Immature natural killer cell (primary cell): ENCODE measurements at regions not wholly inside any gene's neighbourhood (a gene's known extent, or its start where the extent isn't known, plus 50 kb on each side); places are given as distances from the start of the nearest gene placed in this dataset.
"Not testable (repeated sequence)": the region's sequence is repeated elsewhere in the genome, so short reads cannot be mapped to it uniquely, and the experiment has no call there.

Experiments used
- DNase-seq, 3 donors: peaks; one replicate each; pipeline ENCODE4 v3.0.0; 2022; ENCODE audit warnings: mixed read lengths in 1 of 3
- H3K27ac Mint-ChIP-seq, 6 donors: one replicate each; pipeline ENCODE4 v1.8.0; 2020; ENCODE audit warnings: mixed read lengths in 6 of 6, mild to moderate bottlenecking in 5 of 6, inconsistent platforms in 4 of 6, moderate library complexity in 3 of 6
- H3K27me3 Mint-ChIP-seq, 3 donors: one replicate each; pipeline ENCODE4 v1.8.0; 2020 to 2021; ENCODE audit warnings: low read depth in 3 of 3, mild to moderate bottlenecking in 3 of 3, mixed read lengths in 3 of 3, moderate library complexity in 3 of 3, inconsistent platforms in 1 of 3
- H3K36me3 Mint-ChIP-seq, 3 donors: one replicate each; pipeline ENCODE4 v1.8.0; 2020; ENCODE audit warnings: mixed read lengths in 3 of 3, inconsistent platforms in 2 of 3, mild to moderate bottlenecking in 2 of 3
- H3K4me1 Mint-ChIP-seq, 2 donors: one replicate each; pipeline ENCODE4 v1.8.0; 2020; ENCODE audit warnings: inconsistent platforms in 2 of 2, mild to moderate bottlenecking in 2 of 2, mixed read lengths in 2 of 2, moderate library complexity in 1 of 2
- H3K4me3 Mint-ChIP-seq, 5 donors: one replicate each; pipeline ENCODE4 v1.8.0; 2020; ENCODE audit warnings: mild to moderate bottlenecking in 5 of 5, mixed read lengths in 5 of 5, inconsistent platforms in 3 of 5, moderate library complexity in 3 of 5
- H3K9me3 Mint-ChIP-seq, 6 donors: one replicate each; pipeline ENCODE4 v1.8.0; 2020; ENCODE audit warnings: mild to moderate bottlenecking in 6 of 6, mixed read lengths in 6 of 6, inconsistent platforms in 4 of 6, moderate library complexity in 3 of 6

DNA sequence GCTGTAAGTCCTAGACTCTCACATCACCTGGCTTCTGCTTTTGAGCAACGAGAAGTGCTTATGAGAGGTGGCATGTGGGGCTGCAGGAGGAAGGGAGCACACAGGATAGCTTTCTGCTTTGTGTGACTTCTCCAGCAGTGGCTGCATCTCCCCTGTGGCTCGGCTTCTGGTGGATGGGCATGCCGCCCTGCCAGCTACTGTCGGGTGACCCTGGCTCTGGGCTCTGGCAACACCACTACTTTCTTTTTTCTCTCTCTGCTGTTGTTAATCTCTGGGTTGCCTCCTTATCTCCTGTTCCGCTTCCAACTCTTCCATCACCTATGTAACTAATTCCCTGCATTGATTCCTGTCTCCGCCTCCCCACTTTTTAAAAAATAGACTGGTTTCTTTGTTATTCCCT, 209.1 kb upstream of the DAAM1 start:
- no peak for DNase-seq
- Mint-ChIP-seq H3K4me3 (no peak overlapping the region), H3K9me3 (peaks cover 0 to 2% (median 0%) of the 10 kb centered on the region in 6 donors), H3K36me3 (no peaks in the 10 kb centered on the region), H3K27me3 (peaks cover 0 to 2% (median 0%) of the 10 kb centered on the region in 3 donors), H3K4me1 (no peaks in the 10 kb centered on the region), H3K27ac (no peak overlapping the region)

DNA sequence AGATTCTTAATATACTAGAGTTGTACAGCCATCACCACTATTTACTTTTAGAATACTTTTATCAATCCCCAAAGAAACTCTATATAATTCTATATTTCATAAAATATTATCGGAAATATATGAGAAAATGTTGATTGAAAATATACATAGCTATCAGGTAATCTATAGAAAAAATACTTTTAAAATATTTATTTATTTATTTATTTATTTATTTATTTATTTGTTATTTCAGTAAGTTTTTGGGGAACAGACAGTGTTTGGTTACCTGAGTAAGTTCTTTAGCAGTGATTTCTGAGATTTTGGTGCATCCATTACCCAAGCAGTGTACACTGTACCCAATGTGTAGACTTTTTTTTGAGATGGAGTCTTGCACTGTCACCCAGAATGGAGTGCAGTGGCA, 206.6 kb upstream of the DAAM1 start:
- no peaks in the 10 kb centered on the region for H3K36me3 Mint-ChIP-seq
- no peaks in the 10 kb centered on the region for H3K4me1 Mint-ChIP-seq
- peaks cover 0 to 2% (median 0%) of the 10 kb centered on the region in 3 donors for H3K27me3 Mint-ChIP-seq
- peaks cover 0 to 2% (median 0%) of the 10 kb centered on the region in 6 donors for H3K9me3 Mint-ChIP-seq
- no peak overlapping the region for H3K27ac Mint-ChIP-seq
- DNase-seq: no peak
- no peak overlapping the region for H3K4me3 Mint-ChIP-seq

DNA sequence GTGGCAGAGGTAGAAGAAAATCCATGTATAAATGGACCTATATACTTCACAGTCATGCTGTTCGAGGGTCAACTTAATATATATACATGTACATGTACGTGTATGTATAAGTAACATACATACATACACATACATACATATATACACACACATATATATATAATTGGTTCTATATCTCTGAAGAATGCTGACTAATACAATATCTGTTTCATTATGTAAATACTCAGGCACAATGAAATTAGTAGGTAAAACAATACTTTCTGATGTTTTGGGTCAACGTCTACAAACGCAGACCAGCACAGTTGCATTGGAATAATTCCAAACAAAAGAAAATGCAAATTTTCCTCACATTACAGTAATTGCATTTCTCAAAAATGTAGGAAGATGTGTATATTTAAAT, 202.7 kb upstream of the DAAM1 start:
- no peak overlapping the region for H3K4me3 Mint-ChIP-seq
- H3K36me3 Mint-ChIP-seq: no peaks in the 10 kb centered on the region
- H3K9me3 Mint-ChIP-seq: peaks cover 0 to 4% (median under 1%) of the 10 kb centered on the region in 6 donors
- H3K27me3 Mint-ChIP-seq: peaks cover 0 to 2% (median 0%) of the 10 kb centered on the region in 3 donors
- no peaks in the 10 kb centered on the region for H3K4me1 Mint-ChIP-seq
- no peak for DNase-seq
- no peak overlapping the region for H3K27ac Mint-ChIP-seq

DNA sequence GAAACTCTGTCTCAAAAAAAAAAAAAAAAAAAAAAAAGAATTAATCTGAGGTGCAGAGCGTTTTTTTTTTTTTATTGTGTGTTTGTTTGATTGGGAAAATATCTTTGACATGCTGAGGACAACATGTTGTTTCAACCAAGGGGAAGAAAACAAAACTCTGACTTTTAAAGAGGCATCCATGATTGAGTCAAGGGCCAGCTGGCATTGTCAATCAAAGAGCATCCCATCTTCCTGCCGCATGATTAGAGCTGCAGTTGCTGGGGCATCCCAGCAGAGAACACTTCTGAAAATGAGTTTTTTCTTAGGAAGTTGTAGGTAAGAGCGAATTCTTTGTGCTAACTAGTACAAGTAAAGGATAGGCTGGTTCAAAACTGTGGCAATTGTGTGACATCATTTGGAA, 200.9 kb upstream of the DAAM1 start:
- Mint-ChIP-seq H3K9me3 (peaks cover 0 to 3% (median under 1%) of the 10 kb centered on the region in 6 donors), H3K4me3 (no peak overlapping the region), H3K27me3 (no peaks in the 10 kb centered on the region), H3K36me3 (no peaks in the 10 kb centered on the region), H3K27ac (no peak overlapping the region), H3K4me1 (no peaks in the 10 kb centered on the region)
- no peak for DNase-seq

DNA sequence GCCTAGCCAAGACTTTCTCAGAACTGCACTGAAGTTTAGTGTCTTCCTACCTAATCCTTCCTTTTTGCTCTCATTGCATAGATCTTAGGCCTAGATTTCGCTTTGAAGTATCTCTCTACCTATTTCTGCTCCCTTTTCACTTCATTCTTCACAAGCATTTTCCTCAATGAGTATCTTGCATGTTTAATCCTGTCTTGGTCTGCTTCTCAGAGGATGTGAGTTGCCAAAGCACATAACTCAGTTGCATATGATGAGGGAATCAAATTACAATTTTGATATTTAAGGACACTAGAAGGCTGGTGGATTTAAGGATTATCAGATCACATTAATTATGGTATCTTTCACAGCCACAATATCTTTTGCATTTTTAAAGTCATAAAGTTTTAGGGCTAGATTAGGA, 195.5 kb upstream of the DAAM1 start:
- H3K4me3 Mint-ChIP-seq: no peak overlapping the region
- no peaks in the 10 kb centered on the region for H3K27me3 Mint-ChIP-seq
- no peaks in the 10 kb centered on the region for H3K4me1 Mint-ChIP-seq
- H3K9me3 Mint-ChIP-seq: peaks cover 0 to 4% (median 2%) of the 10 kb centered on the region in 6 donors
- peaks cover 0 to 3% (median 0%) of the 10 kb centered on the region in 3 donors for H3K36me3 Mint-ChIP-seq
- no peak overlapping the region for H3K27ac Mint-ChIP-seq
- DNase-seq: no peak

DNA sequence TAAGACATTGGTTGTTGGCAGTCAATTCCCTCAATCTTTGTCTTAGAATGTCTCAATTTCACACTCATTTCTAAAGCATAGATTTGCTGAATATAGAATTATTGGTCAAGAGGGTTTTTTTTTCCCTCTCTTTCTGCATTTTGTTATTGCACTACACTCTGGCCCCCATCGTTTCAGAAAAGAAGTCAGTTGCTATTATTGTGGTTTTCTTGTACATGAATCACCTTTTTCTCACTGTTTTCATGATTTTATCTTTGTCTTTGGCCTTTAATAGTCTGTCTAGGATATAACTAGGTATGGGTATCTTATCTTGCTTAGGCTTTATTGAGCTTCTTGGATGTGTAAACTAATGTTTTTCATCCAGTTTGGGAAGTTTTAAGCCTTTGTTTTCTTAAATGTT, 194.3 kb upstream of the DAAM1 start:
- Mint-ChIP-seq H3K4me3 (no peak overlapping the region), H3K27me3 (no peaks in the 10 kb centered on the region), H3K27ac (no peak overlapping the region), H3K9me3 (peaks cover 0 to 4% (median 2%) of the 10 kb centered on the region in 6 donors), H3K4me1 (no peaks in the 10 kb centered on the region), H3K36me3 (peaks cover 0 to 3% (median 0%) of the 10 kb centered on the region in 3 donors)
- DNase-seq: no peak

DNA sequence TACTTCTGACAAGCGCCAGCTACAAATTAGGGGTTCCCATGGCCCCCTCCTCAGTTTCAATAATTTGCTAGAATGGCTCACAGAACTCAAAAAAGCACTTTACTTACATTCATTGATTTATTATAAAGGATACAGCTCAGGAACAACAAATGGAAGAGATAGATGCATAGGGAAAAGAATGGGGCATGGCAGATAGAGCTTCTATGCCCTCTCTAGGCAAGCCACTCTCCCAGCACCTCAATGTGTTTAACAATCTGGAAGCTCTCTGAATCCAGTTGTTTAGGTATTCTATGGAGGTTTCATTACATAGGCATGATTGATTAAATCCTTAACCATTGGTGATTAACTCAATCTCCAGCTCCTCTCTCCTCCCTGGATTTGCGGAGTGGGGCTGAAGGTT, 184.5 kb upstream of the DAAM1 start:
- H3K4me1 Mint-ChIP-seq: no peaks in the 10 kb centered on the region
- H3K27ac Mint-ChIP-seq: no peak overlapping the region
- no peak overlapping the region for H3K4me3 Mint-ChIP-seq
- no peak for DNase-seq
- H3K36me3 Mint-ChIP-seq: no peaks in the 10 kb centered on the region
- H3K9me3 Mint-ChIP-seq: peaks cover 0 to 6% (median 0%) of the 10 kb centered on the region in 6 donors
- H3K27me3 Mint-ChIP-seq: peaks cover 0 to 3% (median 2%) of the 10 kb centered on the region in 3 donors

DNA sequence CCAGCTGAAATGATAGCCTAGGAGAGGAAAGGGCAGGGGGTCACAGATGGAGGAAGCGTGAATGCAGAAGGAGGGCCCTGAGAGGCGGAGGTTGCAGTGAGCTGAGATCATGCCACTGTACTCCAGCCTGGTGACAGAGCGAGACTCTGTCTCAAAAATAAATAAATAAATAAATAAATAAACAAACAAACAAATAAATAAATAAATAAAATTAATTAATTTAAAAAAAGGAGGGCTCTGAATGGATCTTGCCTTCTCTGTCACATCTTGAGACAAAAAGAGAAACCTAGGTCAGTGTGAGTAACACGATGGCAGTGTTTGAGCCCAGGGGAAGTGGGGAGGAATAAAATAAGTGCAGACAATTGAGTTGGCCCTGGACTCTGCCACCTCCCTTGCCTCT, 182.3 kb upstream of the DAAM1 start:
- not testable (repeated sequence) for H3K4me1 Mint-ChIP-seq, H3K36me3 Mint-ChIP-seq, H3K9me3 Mint-ChIP-seq, DNase-seq, H3K4me3 Mint-ChIP-seq, H3K27ac Mint-ChIP-seq, H3K27me3 Mint-ChIP-seq

DNA sequence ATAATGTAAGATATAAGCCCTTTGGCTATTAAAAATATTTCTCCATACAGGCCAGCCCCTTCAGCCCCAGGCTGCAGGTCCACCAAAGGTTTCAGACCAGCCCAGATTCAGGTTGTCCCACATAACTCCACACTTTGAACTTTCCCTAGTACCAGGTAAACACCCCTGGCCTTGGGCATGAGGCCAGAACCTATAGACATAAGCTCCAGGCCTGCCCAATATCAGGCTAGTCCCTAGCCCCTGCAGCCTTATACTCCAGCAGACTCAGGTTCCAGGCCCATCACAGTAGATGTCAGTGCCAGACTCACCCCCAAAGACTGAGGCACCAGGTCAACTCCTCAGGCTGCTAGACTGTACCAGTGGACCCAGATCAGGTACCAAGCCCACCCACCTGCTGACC, 178.5 kb upstream of the DAAM1 start:
- Mint-ChIP-seq H3K4me1 (no peaks in the 10 kb centered on the region), H3K9me3 (peaks cover 9 to 31% (median 14%) of the 10 kb centered on the region in 6 donors), H3K27ac (no peak overlapping the region), H3K36me3 (no peaks in the 10 kb centered on the region), H3K4me3 (no peak overlapping the region), H3K27me3 (peaks cover 0 to 4% (median 2%) of the 10 kb centered on the region in 3 donors)
- DNase-seq: no peak

DNA sequence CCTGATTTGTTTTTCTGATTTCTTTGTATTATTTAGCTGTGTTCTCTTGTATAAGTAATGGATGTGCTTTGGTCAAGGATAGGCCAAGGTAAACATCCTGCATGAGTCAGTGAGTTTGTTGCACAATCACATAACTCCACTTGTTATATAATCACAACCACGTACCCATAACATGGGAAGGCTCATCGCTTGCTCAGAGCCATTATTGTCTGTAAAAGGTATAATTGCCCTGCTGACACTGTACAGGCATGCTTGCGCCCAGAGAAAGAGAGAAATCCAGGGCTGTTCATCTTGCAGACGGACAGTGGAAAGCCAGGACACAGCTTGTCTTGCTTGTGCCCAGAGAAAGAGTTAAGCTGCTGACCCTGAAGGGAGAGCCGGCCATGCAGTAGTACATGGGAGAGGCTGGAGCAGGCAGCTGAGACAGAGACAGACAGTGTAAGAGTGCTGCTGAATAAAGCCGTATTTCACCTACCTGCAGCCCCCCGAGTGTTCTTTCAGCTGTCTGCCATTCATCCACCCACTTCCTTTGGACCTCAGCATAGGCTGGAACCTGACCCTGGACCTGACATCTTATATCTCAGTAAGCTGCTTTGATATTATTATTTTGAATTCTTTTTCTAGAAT, 174.7 kb upstream of the DAAM1 start:
- Mint-ChIP-seq H3K36me3 (no peaks in the 10 kb centered on the region), H3K27ac (no peak overlapping the region), H3K4me1 (no peaks in the 10 kb centered on the region), H3K27me3 (peaks cover 0 to 2% (median 0%) of the 10 kb centered on the region in 3 donors), H3K4me3 (no peak overlapping the region), H3K9me3 (peaks cover 8 to 31% (median 14%) of the 10 kb centered on the region in 6 donors)
- DNase-seq: no peak

DNA sequence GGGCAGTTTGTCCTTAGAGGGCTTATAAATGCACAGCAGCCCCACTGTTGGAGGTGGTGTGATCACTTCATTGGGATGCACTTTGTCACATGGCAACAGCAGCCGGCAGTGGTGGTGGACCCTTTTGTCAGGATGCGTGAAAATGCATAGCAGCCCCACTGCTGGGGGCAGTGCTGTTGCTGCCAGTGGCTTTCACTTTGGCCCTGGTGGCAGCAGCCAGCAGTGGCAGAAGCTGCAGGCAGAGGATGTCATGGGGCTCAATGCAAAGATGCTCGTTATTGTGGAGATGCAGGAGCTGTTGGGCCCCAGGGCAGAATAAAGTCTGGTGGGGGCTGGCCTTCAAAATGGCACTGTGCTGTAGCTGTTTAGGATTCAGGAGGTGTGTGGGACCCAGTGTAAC, 173.0 kb upstream of the DAAM1 start:
- H3K27ac Mint-ChIP-seq: no peak overlapping the region
- H3K4me1 Mint-ChIP-seq: no peaks in the 10 kb centered on the region
- H3K4me3 Mint-ChIP-seq: no peak overlapping the region
- H3K36me3 Mint-ChIP-seq: no peaks in the 10 kb centered on the region
- DNase-seq: no peak
- H3K9me3 Mint-ChIP-seq: peaks cover 8 to 31% (median 14%) of the 10 kb centered on the region in 6 donors
- peaks cover 0 to 1% (median 0%) of the 10 kb centered on the region in 3 donors for H3K27me3 Mint-ChIP-seq

DNA sequence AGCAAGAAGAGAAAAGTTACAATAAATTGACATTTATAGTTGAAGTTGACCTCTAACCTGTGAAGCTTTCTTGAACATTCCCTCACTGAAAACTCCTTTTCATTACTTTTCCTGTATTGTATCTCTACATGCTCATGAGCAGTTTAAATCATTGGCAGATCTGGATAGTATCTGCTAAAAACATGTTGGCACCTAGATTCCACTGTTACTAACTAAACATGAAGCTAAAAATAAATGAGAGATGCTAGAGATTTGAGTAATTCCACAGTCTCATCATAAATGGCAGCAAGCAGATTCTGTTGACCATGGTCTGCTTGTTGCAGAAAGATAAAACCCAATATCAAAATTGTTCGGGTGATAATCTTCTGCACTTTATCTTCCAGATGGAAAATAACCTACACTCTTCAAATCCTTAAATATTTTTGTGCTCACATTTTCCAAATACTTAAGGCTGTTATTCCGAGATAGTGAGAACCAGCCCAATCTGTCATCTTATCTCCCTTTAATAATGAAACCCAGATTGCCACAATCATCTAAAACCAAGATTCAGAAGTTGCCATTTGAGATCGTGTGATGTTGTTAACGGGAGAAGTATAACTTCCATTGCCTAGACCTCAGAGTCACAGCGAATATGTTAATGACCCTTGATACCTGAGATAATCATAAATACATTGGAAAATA, 171.0 kb upstream of the DAAM1 start:
- Mint-ChIP-seq H3K9me3 (peaks cover 4 to 19% (median 11%) of the 10 kb centered on the region in 6 donors), H3K36me3 (no peaks in the 10 kb centered on the region), H3K27me3 (no peaks in the 10 kb centered on the region), H3K27ac (no peak overlapping the region), H3K4me3 (no peak overlapping the region), H3K4me1 (no peaks in the 10 kb centered on the region)
- no peak for DNase-seq

DNA sequence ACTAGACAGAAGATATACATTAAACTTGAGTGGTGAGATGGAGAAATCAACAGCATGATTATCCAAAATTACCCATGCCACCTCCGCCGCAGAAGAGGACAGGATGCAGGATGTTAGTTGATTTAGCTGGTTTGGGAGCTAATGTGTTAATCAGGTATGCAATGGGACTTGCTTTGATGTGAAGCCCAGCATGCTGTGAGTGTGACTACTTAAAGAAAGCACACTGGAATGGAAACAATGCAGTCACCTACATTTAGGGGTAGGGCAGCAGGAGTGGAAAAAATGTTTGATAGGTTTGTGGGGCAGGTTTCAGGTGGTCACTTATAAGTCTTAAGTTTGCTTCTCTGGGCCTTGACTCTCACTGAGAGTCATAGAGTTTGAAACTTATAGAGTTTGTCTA, 170.0 kb upstream of the DAAM1 start:
- H3K4me1 Mint-ChIP-seq: no peaks in the 10 kb centered on the region
- H3K9me3 Mint-ChIP-seq: peaks cover 0 to 8% (median 4%) of the 10 kb centered on the region in 6 donors
- DNase-seq: no peak
- no peaks in the 10 kb centered on the region for H3K27me3 Mint-ChIP-seq
- no peaks in the 10 kb centered on the region for H3K36me3 Mint-ChIP-seq
- H3K4me3 Mint-ChIP-seq: no peak overlapping the region
- H3K27ac Mint-ChIP-seq: no peak overlapping the region

DNA sequence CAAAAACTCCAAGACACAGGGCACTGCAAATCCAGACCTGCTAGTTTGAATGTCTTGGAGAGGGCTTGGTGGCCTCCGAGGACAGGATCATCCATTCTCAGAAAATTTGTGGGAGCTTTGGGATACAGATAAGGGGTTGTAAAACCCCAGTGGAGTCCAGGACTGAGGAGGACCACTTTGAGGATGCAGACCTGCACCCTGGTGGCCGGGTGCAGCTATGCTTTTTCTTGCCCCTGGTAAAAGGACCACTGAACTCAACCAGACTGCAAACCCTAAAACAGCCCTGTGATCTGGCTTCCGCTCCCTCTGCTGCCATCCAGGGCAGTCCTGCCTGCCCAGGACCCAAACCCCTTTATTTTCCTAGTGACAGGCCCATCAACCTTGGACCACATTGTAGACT, 169.5 kb upstream of the DAAM1 start:
- H3K9me3 Mint-ChIP-seq: peaks cover 0 to 5% (median under 1%) of the 10 kb centered on the region in 6 donors

DNA sequence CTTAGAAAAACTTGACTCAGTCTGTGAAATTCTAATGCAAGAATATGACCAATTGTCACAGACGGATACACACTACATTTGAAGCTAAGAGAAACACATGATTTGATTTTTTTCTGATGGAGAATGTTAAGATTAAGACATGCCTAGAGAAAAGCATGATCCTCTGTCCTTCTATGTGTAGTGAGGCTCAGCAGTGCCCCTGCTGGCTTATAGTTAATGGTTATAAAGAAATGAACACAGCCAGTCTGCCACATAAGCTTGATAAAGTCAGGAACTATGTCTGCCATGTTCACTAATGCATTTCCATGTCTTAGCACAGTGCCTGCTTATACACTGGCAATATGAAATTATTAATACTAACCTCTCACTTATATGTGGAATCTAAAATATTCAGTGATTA, 168.1 kb upstream of the DAAM1 start:
- DNase-seq: no peak
- peaks cover 0 to 2% (median 0%) of the 10 kb centered on the region in 3 donors for H3K27me3 Mint-ChIP-seq
- no peak overlapping the region for H3K27ac Mint-ChIP-seq
- H3K4me1 Mint-ChIP-seq: no peaks in the 10 kb centered on the region
- no peak overlapping the region for H3K4me3 Mint-ChIP-seq
- no peaks in the 10 kb centered on the region for H3K36me3 Mint-ChIP-seq
- peaks cover 0 to 2% (median 0%) of the 10 kb centered on the region in 6 donors for H3K9me3 Mint-ChIP-seq

More for the DNA sequence above, 169.5 kb upstream of the DAAM1 start:
- Mint-ChIP-seq H3K27ac (no peak overlapping the region), H3K4me3 (no peak overlapping the region), H3K4me1 (no peaks in the 10 kb centered on the region), H3K36me3 (no peaks in the 10 kb centered on the region), H3K27me3 (no peaks in the 10 kb centered on the region)
- no peak for DNase-seq
